Esophagus (tissue), 2 donors: ENCODE measurements at regions not wholly inside any gene's neighbourhood (a gene's known extent, or its start where the extent isn't known, plus 50 kb on each side); places are given as distances from the start of the nearest gene placed in this dataset.
"Not testable (repeated sequence)": the region's sequence is repeated elsewhere in the genome, so short reads cannot be mapped to it uniquely, and the experiment has no call there.

Experiments
- H3K27ac ChIP-seq, 2 donors: one replicate each; pipeline ENCODE4 v1.5.1; 2013; ENCODE audit warnings: low read depth in 2 of 2, mild to moderate bottlenecking in 2 of 2, inconsistent platforms in 1 of 2, low read length in 1 of 2, moderate library complexity in 1 of 2
- H3K27me3 ChIP-seq, 2 donors: one replicate each; pipeline ENCODE4 v1.6.1; 2013; ENCODE audit warnings: low read length in 2 of 2, control low read depth in 1 of 2, mild to moderate bottlenecking in 1 of 2; ENCODE audit not compliant: insufficient read depth in 2 of 2, control insufficient read depth in 1 of 2
- H3K36me3 ChIP-seq, 2 donors: one replicate each; pipeline ENCODE4 v1.6.1; 2013; ENCODE audit warnings: low read length in 1 of 2; ENCODE audit not compliant: control insufficient read depth in 2 of 2, insufficient read depth in 2 of 2
- H3K4me1 ChIP-seq, 2 donors: one replicate each; pipeline ENCODE4 v1.6.1; 2013; ENCODE audit warnings: low read length in 1 of 2; ENCODE audit not compliant: control insufficient read depth in 2 of 2, insufficient read depth in 2 of 2
- H3K4me3 ChIP-seq, 2 donors: one replicate each; pipeline ENCODE4 v1.5.1; 2013; ENCODE audit warnings: low read length in 2 of 2, mild to moderate bottlenecking in 2 of 2, low read depth in 1 of 2, moderate library complexity in 1 of 2
- H3K9me3 ChIP-seq, 2 donors: one replicate each; pipeline ENCODE4 v1.6.1; 2013; ENCODE audit warnings: mild to moderate bottlenecking in 2 of 2, low read depth in 1 of 2, low read length in 1 of 2, moderate library complexity in 1 of 2; ENCODE audit not compliant: control insufficient read depth in 2 of 2, insufficient read depth in 1 of 2
- WGBS, 2 donors: extraction: QIAGEN DNeasy Blood & Tissue Kit; methylation state at CpG; one replicate each; pipeline ENCODE4 v1.1.7; 2013; 5-methylcytosine and 5-hydroxymethylcytosine counted together
- donor health status: healthy with polysubstance abuse.
- donor health status: Bipolar disorder and iron deficiency.

GRCh38 chr19:30252214-30252613 is 120.0 kb upstream of the ZNF536 start:
- Histone ChIP-seq H3K27ac (no peak overlapping the region), H3K4me1 (peaks cover 0 to 4% of the 10 kb centered on the region in 2 donors), H3K4me3 (no peak overlapping the region), H3K36me3 (no peaks in the 10 kb centered on the region), H3K9me3 (no peaks in the 10 kb centered on the region), H3K27me3 (peaks cover 3% of the 10 kb centered on the region in 2 donors)
- 86 to 88% methylated on average over 5 of the region's 5 CpGs for WGBS, 2 donors

- peak overlapping the region; percentile 5 to 34 for H3K27ac ChIP-seq
- H3K4me3 ChIP-seq = no peak overlapping the region
- peaks cover 0 to 2% of the 10 kb centered on the region in 2 donors for H3K9me3 ChIP-seq
- no peaks in the 10 kb centered on the region for H3K36me3 ChIP-seq
- peaks cover 3% of the 10 kb centered on the region in 2 donors for H3K27me3 ChIP-seq
- 33 to 37% methylated on average over 15 of the region's 15 CpGs for WGBS, 2 donors
- H3K4me1 ChIP-seq = peaks cover 0 to 4% of the 10 kb centered on the region in 2 donors
Observed at GRCh38 chr19:30253581-30253996, 118.6 kb upstream of the ZNF536 start.

DNA sequence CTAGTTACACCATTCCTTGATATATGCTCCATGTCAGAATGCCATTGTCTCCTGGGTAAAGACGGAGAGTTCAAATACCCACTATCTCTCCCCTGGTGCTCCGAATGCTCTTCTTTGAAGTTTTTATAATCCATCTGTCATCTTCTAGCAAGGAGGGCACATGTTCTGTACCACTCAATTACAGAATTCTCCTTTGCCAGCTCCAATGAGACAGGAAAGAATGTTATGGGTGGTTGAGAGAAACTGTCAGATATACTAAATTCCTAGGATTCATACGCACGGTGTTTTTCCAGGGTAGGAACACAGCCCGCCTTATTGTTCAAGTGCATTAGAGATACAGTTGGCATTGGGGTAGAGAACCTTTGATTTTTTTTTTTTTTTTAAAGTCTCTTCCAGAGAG is 118.0 kb upstream of the ZNF536 start:
- Histone ChIP-seq H3K27ac (peak overlapping the region in 1 of 2 donors; percentile 15), H3K4me3 (no peak overlapping the region), H3K36me3 (no peaks in the 10 kb centered on the region), H3K4me1 (peaks cover 0 to 4% of the 10 kb centered on the region in 2 donors), H3K27me3 (peaks cover 3% of the 10 kb centered on the region in 2 donors), H3K9me3 (peaks cover 0 to 2% of the 10 kb centered on the region in 2 donors)
- WGBS, 2 donors = 47 to 49% methylated on average over 5 of the region's 5 CpGs

GRCh38 chr19:30254789-30255188 is 117.4 kb upstream of the ZNF536 start:
- 64 to 71% methylated on average over 5 of the region's 5 CpGs for WGBS, 2 donors
- no peak overlapping the region for H3K4me3 ChIP-seq
- peaks cover 0 to 4% of the 10 kb centered on the region in 2 donors for H3K4me1 ChIP-seq
- no peak overlapping the region for H3K27ac ChIP-seq
- H3K27me3 ChIP-seq = peaks cover 3% of the 10 kb centered on the region in 2 donors
- H3K9me3 ChIP-seq = peaks cover 0 to 2% of the 10 kb centered on the region in 2 donors
- no peaks in the 10 kb centered on the region for H3K36me3 ChIP-seq

DNA sequence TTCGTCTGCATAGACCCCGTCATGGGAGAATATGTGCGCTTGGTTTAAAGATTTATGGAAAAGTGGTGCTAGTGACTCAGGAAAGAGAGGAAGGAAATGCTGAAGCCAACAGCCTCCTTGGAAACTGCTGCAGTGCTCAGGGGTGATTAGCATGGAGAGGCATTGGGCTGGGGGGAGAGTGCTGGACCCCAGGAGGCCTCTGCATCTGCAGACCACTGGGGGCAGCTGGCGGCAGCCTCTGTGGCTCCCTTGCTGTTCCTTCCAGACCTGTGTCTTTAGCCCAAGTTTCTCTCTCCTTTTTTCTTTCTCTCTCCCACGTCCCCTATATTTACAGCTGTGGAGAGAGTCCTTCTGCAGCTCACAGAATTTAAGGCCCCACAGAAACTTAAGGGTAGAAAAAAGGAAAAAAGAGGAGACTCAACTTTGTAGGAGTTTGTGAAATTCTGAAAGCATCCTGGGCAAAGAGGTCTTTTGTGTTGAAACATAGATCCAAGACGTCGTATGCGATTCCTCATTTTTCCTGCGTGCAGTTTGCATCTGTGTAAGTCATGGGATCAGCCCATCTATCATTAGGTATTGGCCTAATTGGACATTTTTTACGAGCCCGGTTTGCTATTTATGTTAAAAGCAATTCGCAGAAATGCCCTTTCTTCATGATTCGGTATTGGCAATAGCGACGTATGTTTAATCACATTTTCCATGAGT is 116.2 kb upstream of the ZNF536 start:
- peaks cover 3% of the 10 kb centered on the region in 2 donors for H3K27me3 ChIP-seq
- peaks cover 0 to 2% of the 10 kb centered on the region in 2 donors for H3K9me3 ChIP-seq
- no peaks in the 10 kb centered on the region for H3K36me3 ChIP-seq
- WGBS, 2 donors = 48 to 55% methylated on average over 15 of the region's 15 CpGs
- H3K4me3 ChIP-seq = no peak overlapping the region
- no peak overlapping the region for H3K27ac ChIP-seq
- peaks cover 0 to 4% of the 10 kb centered on the region in 2 donors for H3K4me1 ChIP-seq

DNA sequence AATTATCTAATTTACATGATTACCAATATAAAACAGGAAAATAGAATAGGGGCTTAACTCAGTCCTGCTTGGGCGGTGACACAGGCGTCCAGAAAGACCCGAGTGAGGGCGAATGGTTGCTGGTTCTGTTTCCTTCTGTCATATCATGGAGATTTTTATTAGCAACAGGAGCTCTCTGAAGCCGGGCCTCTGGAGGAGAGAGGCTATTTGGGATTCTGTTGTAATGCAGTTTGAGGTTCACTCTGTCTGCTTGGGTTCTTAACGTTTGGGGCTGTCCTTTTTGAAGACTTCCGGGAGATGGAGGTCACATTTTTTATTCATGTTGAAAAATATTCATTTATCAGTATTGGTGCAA is 115.7 kb upstream of the ZNF536 start:
- Histone ChIP-seq H3K27me3 (peaks cover 0 to 3% of the 10 kb centered on the region in 2 donors), H3K4me3 (no peak overlapping the region)
- 47 to 53% methylated on average over 7 of the region's 7 CpGs for WGBS, 2 donors

DNA sequence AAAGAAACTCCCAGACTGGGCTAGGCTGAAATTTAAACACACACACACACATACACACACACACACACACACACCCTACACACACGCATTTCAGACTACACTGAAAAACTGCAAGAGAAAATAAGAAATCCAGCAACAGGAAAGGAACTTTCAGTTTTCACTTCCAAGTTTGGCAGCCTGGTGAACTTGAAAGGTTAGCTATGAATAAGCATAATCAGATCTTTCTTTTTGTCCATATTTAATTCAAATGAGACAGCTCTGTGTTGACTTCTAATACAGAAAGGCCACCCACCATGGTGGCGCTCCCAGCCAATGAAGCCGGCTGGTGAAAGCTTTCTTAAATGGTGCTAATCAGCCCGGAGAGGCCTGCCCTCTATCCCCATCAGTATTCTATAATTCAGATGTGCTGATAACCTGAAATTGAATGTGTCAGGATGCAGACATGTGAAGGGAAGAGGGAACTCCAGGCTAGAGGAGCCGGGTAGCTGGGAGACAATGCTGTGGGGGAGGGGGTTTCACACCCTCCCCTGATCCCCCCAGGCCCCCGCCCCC is 108.3 kb upstream of the ZNF536 start:
- WGBS, 2 donors = 21 to 23% methylated on average over 6 of the region's 6 CpGs
- H3K4me1 ChIP-seq = no peaks in the 10 kb centered on the region
- H3K27me3 ChIP-seq = no peaks in the 10 kb centered on the region
- H3K9me3 ChIP-seq = peaks cover 0 to 2% of the 10 kb centered on the region in 2 donors
- no peaks in the 10 kb centered on the region for H3K36me3 ChIP-seq
- H3K4me3 ChIP-seq = no peak overlapping the region
- no peak overlapping the region for H3K27ac ChIP-seq

More for the DNA sequence above, 115.7 kb upstream of the ZNF536 start:
- peaks cover 0 to 2% of the 10 kb centered on the region in 2 donors for H3K9me3 ChIP-seq
- no peak overlapping the region for H3K27ac ChIP-seq
- peaks cover 0 to 4% of the 10 kb centered on the region in 2 donors for H3K4me1 ChIP-seq
- no peaks in the 10 kb centered on the region for H3K36me3 ChIP-seq

- not testable (repeated sequence) for H3K9me3 ChIP-seq, H3K4me1 ChIP-seq, H3K4me3 ChIP-seq, H3K27me3 ChIP-seq, H3K27ac ChIP-seq, H3K36me3 ChIP-seq
- 71 to 79% methylated on average over 2 of the region's 2 CpGs for WGBS, 2 donors
Observed at GRCh38 chr19:30265918-30266317, 106.3 kb upstream of the ZNF536 start.

DNA sequence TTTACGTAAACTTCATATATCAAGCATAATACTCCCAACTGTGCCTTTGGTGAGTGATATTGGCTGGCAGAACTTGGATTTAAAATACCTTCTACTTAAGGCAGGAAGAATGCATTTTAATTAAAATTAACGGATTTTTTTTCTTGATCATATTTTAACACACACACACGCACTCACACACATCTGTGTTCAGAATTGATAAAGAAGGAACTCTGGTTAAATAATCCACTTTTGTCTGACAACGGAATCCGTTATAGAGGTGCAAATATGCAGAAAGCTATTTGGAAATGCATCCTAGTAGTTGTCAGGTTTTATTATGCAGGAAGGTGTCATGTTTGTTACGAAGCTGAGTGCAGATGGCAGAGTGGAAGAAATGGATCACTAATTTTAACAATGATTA is 105.5 kb upstream of the ZNF536 start:
- H3K27ac ChIP-seq = no peak overlapping the region
- H3K4me1 ChIP-seq = no peaks in the 10 kb centered on the region
- H3K27me3 ChIP-seq = no peaks in the 10 kb centered on the region
- no peak overlapping the region for H3K4me3 ChIP-seq
- H3K9me3 ChIP-seq = peaks cover 0 to 4% of the 10 kb centered on the region in 2 donors
- WGBS, 2 donors = 70 to 76% methylated on average over 6 of the region's 6 CpGs
- no peaks in the 10 kb centered on the region for H3K36me3 ChIP-seq

GRCh38 chr19:30267332-30267731 is 104.9 kb upstream of the ZNF536 start:
- WGBS, 2 donors = 55 to 59% methylated on average over 3 of the region's 3 CpGs
- no peak overlapping the region for H3K4me3 ChIP-seq
- no peaks in the 10 kb centered on the region for H3K4me1 ChIP-seq
- H3K27me3 ChIP-seq = no peaks in the 10 kb centered on the region
- no peaks in the 10 kb centered on the region for H3K36me3 ChIP-seq
- peaks cover 0 to 4% of the 10 kb centered on the region in 2 donors for H3K9me3 ChIP-seq
- no peak overlapping the region for H3K27ac ChIP-seq
